HG02610 (cell line): ENCODE measurements at regions not wholly inside any gene's neighbourhood (a gene's known extent, or its start where the extent isn't known, plus 50 kb on each side); places are given as distances from the start of the nearest gene placed in this dataset.

Source experiments
- ATAC-seq: cut with Tn5 transposase; IDR thresholded peaks from one replicate; pipeline ENCODE4 v1.9.1; 2021; ENCODE audit warnings: mild to moderate bottlenecking, moderate library complexity; ENCODE audit not compliant: unreplicated experiment

GRCh38 chr6:45830441-45831139 is 185.1 kb downstream of the CLIC5 start:
- ATAC-seq: peak; percentile 91

GRCh38 chr6:45829873-45830272 is 185.8 kb downstream of the CLIC5 start:
- no peak for ATAC-seq

- ATAC-seq: no peak
Observed at GRCh38 chr6:45827952-45828530, 187.6 kb downstream of the CLIC5 start.

GRCh38 chr6:45822873-45823272 is 192.8 kb downstream of the CLIC5 start:
- no peak for ATAC-seq

GRCh38 chr6:45822246-45822812 is 193.3 kb downstream of the CLIC5 start:
- no peak for ATAC-seq

GRCh38 chr6:45818655-45819054 is 197.0 kb downstream of the CLIC5 start:
- no peak for ATAC-seq

GRCh38 chr6:45816674-45817297 is 198.9 kb downstream of the CLIC5 start:
- ATAC-seq: no peak

- ATAC-seq: no peak
Observed at GRCh38 chr6:45815466-45816125, 200.1 kb downstream of the CLIC5 start.

GRCh38 chr6:45814772-45815171 is 200.9 kb downstream of the CLIC5 start:
- ATAC-seq: no peak

- ATAC-seq: peak; percentile 67
Observed at GRCh38 chr6:45813943-45814342, 201.7 kb downstream of the CLIC5 start.

GRCh38 chr6:45812922-45813321 is 202.7 kb downstream of the CLIC5 start:
- ATAC-seq: no peak

- peak; percentile 48 for ATAC-seq
Observed at GRCh38 chr6:45808917-45809316, 206.7 kb downstream of the CLIC5 start.

GRCh38 chr6:45808042-45808645 is 207.5 kb downstream of the CLIC5 start:
- ATAC-seq: no peak

- no peak for ATAC-seq
Observed at GRCh38 chr6:45807311-45808041, 208.2 kb downstream of the CLIC5 start.

GRCh38 chr6:45806172-45806571 is 209.5 kb downstream of the CLIC5 start:
- ATAC-seq: no peak

GRCh38 chr6:45803071-45803470 is 212.6 kb downstream of the CLIC5 start:
- ATAC-seq: no peak

- peak; percentile 72 for ATAC-seq
Observed at GRCh38 chr6:45801471-45802289, 214.0 kb downstream of the CLIC5 start.

- ATAC-seq: no peak
Observed at GRCh38 chr6:45800911-45801310, 214.7 kb downstream of the CLIC5 start.

- no peak for ATAC-seq
Observed at GRCh38 chr6:45795678-45796077, 220.0 kb downstream of the CLIC5 start.

GRCh38 chr6:45794465-45794864 is 221.2 kb downstream of the CLIC5 start:
- no peak for ATAC-seq
